ENCODE measurements at regions not wholly inside any gene's neighbourhood (a gene's known extent, or its start where the extent isn't known, plus 50 kb on each side); places are given as distances from the start of the nearest gene placed in this dataset.

GRCh38 chr9:17986595-17986994 is 407.7 kb downstream of the SH3GL2 start:
- TF ChIP-seq SP1 (IDR thresholded peaks at IDR 0.05) (no peak), SP1 (CRISPR knock-in tag; IDR thresholded peaks at IDR 0.05) (no peak), ZBTB21 (CRISPR knock-in tag; IDR thresholded peaks at IDR 0.05) (no peak), ATF3 (CRISPR knock-in tag; IDR thresholded peaks at IDR 0.05) (no peak), CEBPB (IDR thresholded peaks at IDR 0.05; ENCODE audit: borderline replicate concordance, low read depth, low read length) (no peak), CBX2 (IDR thresholded peaks at IDR 0.05; ENCODE audit: low read depth, low read length) (no peak), CBX2 (CRISPR knock-in tag; IDR thresholded peaks at IDR 0.05; ENCODE audit: low read depth) (no peak), CTCF (CRISPR knock-in tag; IDR thresholded peaks at IDR 0.05) (no peak), KDM5A (IDR thresholded peaks at IDR 0.05; ENCODE audit: borderline replicate concordance, low read length) (no peak), ZNF558 (CRISPR knock-in tag; IDR thresholded peaks at IDR 0.05; ENCODE audit: borderline replicate concordance) (no peak), ZKSCAN8 (CRISPR knock-in tag; IDR thresholded peaks at IDR 0.05; ENCODE audit: borderline replicate concordance) (no peak), TAF1 (CRISPR knock-in tag; IDR thresholded peaks at IDR 0.05) (no peak), EEA1 (CRISPR knock-in tag; IDR thresholded peaks at IDR 0.05; ENCODE audit: borderline replicate concordance) (no peak), ZBTB7A (CRISPR knock-in tag; IDR thresholded peaks at IDR 0.05) (no peak), PHF5A (CRISPR knock-in tag; IDR thresholded peaks at IDR 0.05; ENCODE audit: low read depth, unreplicated experiment) (no peak), ZNF317 (CRISPR knock-in tag; IDR thresholded peaks at IDR 0.05) (no peak)

Data from HepG2 (cell line).